Ascending aorta (tissue), 2 donors: ENCODE measurements at regions not wholly inside any gene's neighbourhood (a gene's known extent, or its start where the extent isn't known, plus 50 kb on each side); places are given as distances from the start of the nearest gene placed in this dataset.
A peak's percentile ranks its signal among the peaks of the same experiment; 100 is the strongest.
"Not testable (repeated sequence)": the region's sequence is repeated elsewhere in the genome, so short reads cannot be mapped to it uniquely, and the experiment has no call there.

ENCODE experiments used
- DNase-seq, 2 donors: peaks; one replicate each; pipeline ENCODE4 v3.0.0-alpha.2; 2019; ENCODE audit warnings: low spot score in 2 of 2
- H3K27ac ChIP-seq, 2 donors: fragments of 200-600 bp; sonication (generic); one replicate each; pipeline ENCODE4 v1.5.1; 2016 to 2017; ENCODE audit warnings: mild to moderate bottlenecking in 1 of 2
- H3K27me3 ChIP-seq: fragments of 200-600 bp; sonication (generic); one replicate; pipeline ENCODE4 v1.5.1; 2017
- H3K36me3 ChIP-seq, 2 donors: fragments of 200-600 bp; sonication (generic); one replicate each; pipeline ENCODE4 v1.5.1; 2016
- H3K4me1 ChIP-seq, 2 donors: fragments of 200-600 bp; sonication (generic); one replicate each; pipeline ENCODE4 v1.5.1; 2016 to 2017; ENCODE audit warnings: mild to moderate bottlenecking in 1 of 2
- H3K4me3 ChIP-seq, 2 donors: fragments of 200-600 bp; sonication (generic); one replicate each; pipeline ENCODE4 v1.5.1; 2016 to 2017; ENCODE audit warnings: mild to moderate bottlenecking in 1 of 2
- H3K9me3 ChIP-seq, 2 donors: fragments of 200-600 bp; sonication (generic); one replicate each; pipeline ENCODE4 v1.5.1; 2016
- CTCF ChIP-seq, 3 experiments: fragments of 200-600 bp in 2 of 3; fragments of 450-650 bp in 1 of 3; sonication (generic) in 2 of 3; IDR thresholded peaks; one replicate each; pipeline ENCODE4 v1.5.1; 2016 to 2019; ENCODE audit warnings: antibody characterized with exemption in 3 of 3, mild to moderate bottlenecking in 1 of 3, moderate library complexity in 1 of 3
- intact Hi-C: fragments of 100-400 bp; cut with DNase I; formaldehyde crosslinking; loops from one replicate; pipeline ENCODE4 v1.15.1; 2023

- H3K4me3 ChIP-seq, H3K27me3 ChIP-seq, H3K27ac ChIP-seq, intact Hi-C loops, DNase-seq, H3K9me3 ChIP-seq, H3K36me3 ChIP-seq: not testable (repeated sequence)
- peaks cover 0 to 19% of the 10 kb centered on the region in 2 donors for H3K4me1 ChIP-seq
These were observed 52.3 kb downstream of the SEPTIN7 start for GRCh38 chr7:35853194-35853593.

GRCh38 chr7:35854311-35854710 lies 53.5 kb downstream of the SEPTIN7 start:
- H3K4me1 ChIP-seq = peaks cover 0 to 17% of the 10 kb centered on the region in 2 donors
- intact Hi-C loops = no loop called here
- H3K9me3 ChIP-seq = no peaks in the 10 kb centered on the region
- no peak overlapping the region for H3K4me3 ChIP-seq
- no peaks in the 10 kb centered on the region for H3K27me3 ChIP-seq
- H3K36me3 ChIP-seq = peaks cover 0 to 4% of the 10 kb centered on the region in 2 donors
- no peak for DNase-seq
- no peak for TF ChIP-seq CTCF (IDR thresholded peaks at IDR 0.05)
- no peak overlapping the region for H3K27ac ChIP-seq

GRCh38 chr7:35856175-35856574 lies 55.3 kb downstream of the SEPTIN7 start:
- no peak overlapping the region for H3K4me3 ChIP-seq
- DNase-seq = no peak
- peaks cover 0 to 4% of the 10 kb centered on the region in 2 donors for H3K36me3 ChIP-seq
- no peak overlapping the region for H3K27ac ChIP-seq
- TF ChIP-seq CTCF (IDR thresholded peaks at IDR 0.05) = no peak
- no peaks in the 10 kb centered on the region for H3K9me3 ChIP-seq
- no peaks in the 10 kb centered on the region for H3K27me3 ChIP-seq
- intact Hi-C loops = no loop called here
- H3K4me1 ChIP-seq = peaks cover 0 to 13% of the 10 kb centered on the region in 2 donors

GRCh38 chr7:35860664-35861063 lies 59.8 kb downstream of the SEPTIN7 start:
- no peak overlapping the region for H3K27ac ChIP-seq
- no peak for TF ChIP-seq CTCF (IDR thresholded peaks at IDR 0.05)
- no peak for DNase-seq
- peaks cover 0 to 4% of the 10 kb centered on the region in 2 donors for H3K36me3 ChIP-seq
- H3K4me1 ChIP-seq = no peaks in the 10 kb centered on the region
- no peaks in the 10 kb centered on the region for H3K27me3 ChIP-seq
- H3K4me3 ChIP-seq = no peak overlapping the region
- no peaks in the 10 kb centered on the region for H3K9me3 ChIP-seq
- intact Hi-C loops = no loop called here

GRCh38 chr7:35865287-35865686 lies 64.4 kb downstream of the SEPTIN7 start:
- Histone ChIP-seq H3K9me3 (no peaks in the 10 kb centered on the region), H3K4me1 (peaks cover 0 to 2% of the 10 kb centered on the region in 2 donors), H3K4me3 (no peak overlapping the region), H3K27me3 (no peaks in the 10 kb centered on the region), H3K36me3 (peaks cover 0 to 11% of the 10 kb centered on the region in 2 donors), H3K27ac (no peak overlapping the region)
- intact Hi-C loops = loop anchor here (5.0 kb wide), 1 partner anchor 63 kb away; the partner anchor contains the start of gene SEPTIN7
- no peak for DNase-seq
- no peak for TF ChIP-seq CTCF (IDR thresholded peaks at IDR 0.05)

- no peak for DNase-seq
- Histone ChIP-seq H3K4me3 (no peak overlapping the region), H3K4me1 (peaks cover 0 to 2% of the 10 kb centered on the region in 2 donors), H3K27me3 (no peaks in the 10 kb centered on the region), H3K27ac (no peak overlapping the region), H3K36me3 (peaks cover 0 to 11% of the 10 kb centered on the region in 2 donors), H3K9me3 (no peaks in the 10 kb centered on the region)
- TF ChIP-seq CTCF (IDR thresholded peaks at IDR 0.05) = no peak
- intact Hi-C loops = loop anchor here (5.0 kb wide), 1 partner anchor 64 kb away; the partner anchor contains the start of gene SEPTIN7
These were observed 65.3 kb downstream of the SEPTIN7 start for GRCh38 chr7:35866186-35866585.

- not testable (repeated sequence) for DNase-seq, H3K4me3 ChIP-seq, H3K9me3 ChIP-seq, H3K27me3 ChIP-seq, H3K4me1 ChIP-seq
- peaks cover 2 to 15% of the 10 kb centered on the region in 2 donors for H3K36me3 ChIP-seq
- peak overlapping the region in 1 of 2 donors; percentile 17 for H3K27ac ChIP-seq
- intact Hi-C loops = loop anchor here (5.0 kb wide), 1 partner anchor 67 kb away; the partner anchor contains the start of gene SEPTIN7
These were observed 68.3 kb downstream of the SEPTIN7 start for GRCh38 chr7:35869117-35869516.
